Cardiac muscle cell (in vitro differentiated cells and primary cell): ENCODE measurements at regions not wholly inside any gene's neighbourhood (a gene's known extent, or its start where the extent isn't known, plus 50 kb on each side); places are given as distances from the start of the nearest gene placed in this dataset.

Experiments used
- DNase-seq, 2 donors: peaks; one replicate each; pipeline versions ENCODE4 v3.0.0 to v3.0.0-alpha.2; 2010 to 2017; ENCODE audit warnings: low read depth in 1 of 2, low spot score in 1 of 2
- H3K27ac ChIP-seq: fragments of 200-600 bp; sonication (generic); 2 replicates; pipeline ENCODE4 v1.5.1; 2016
- H3K27me3 ChIP-seq: fragments of 200-600 bp; sonication (generic); 2 replicates; pipeline ENCODE4 v1.6.0; 2016; ENCODE audit warnings: control low read depth
- H3K36me3 ChIP-seq: fragments of 200-600 bp; sonication (generic); 2 replicates; pipeline ENCODE4 v1.5.1; 2016; ENCODE audit warnings: control low read depth
- H3K4me1 ChIP-seq: fragments of 200-600 bp; sonication (generic); 2 replicates; pipeline ENCODE4 v1.8.1; 2017; ENCODE audit warnings: low read depth, mild to moderate bottlenecking, mixed run types
- H3K4me3 ChIP-seq: fragments of 200-600 bp; sonication (generic); 2 replicates; pipeline ENCODE4 v1.5.1; 2016; ENCODE audit warnings: mild to moderate bottlenecking
- H3K9me3 ChIP-seq: fragments of 200-600 bp; sonication (generic); 2 replicates; pipeline ENCODE4 v1.5.1; 2017; ENCODE audit warnings: low read depth, mild to moderate bottlenecking, control low read depth
- TF ChIP-seq, protein P1 (sequence below): IDR thresholded peaks from 2 replicates; pipeline ENCODE4 v1.5.1; 2012; ENCODE audit warnings: low read depth, mild to moderate bottlenecking, low read length

DNA sequence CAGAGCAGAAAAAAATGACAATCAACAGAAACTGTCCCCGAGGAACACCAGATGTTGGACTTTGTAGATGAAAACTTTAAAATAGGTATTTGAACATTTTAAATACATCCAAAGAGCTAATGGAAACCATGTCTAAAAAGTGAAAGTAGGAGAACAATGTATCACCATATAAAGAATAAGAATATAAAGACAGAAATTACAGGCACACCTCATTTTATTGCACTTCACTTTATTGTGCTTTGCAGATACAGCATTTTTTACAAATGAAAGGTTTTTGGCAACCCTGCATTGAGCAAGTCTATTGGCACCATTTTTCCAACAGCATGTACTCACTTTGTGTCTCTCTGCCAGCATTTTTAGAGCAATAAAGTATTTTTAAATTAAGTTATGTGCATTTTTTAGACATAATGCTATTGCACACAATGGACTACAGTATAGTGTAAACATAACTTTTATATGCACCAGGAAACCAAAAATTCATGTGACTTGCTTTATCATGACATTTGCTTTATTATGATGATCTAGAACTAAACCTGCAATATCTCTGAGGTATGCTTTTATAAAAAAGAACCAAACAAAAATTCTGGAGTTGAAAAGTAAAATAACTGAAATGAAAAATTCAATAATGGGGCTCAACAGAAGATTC, 212.4 kb upstream of the CASK start:
- no peak overlapping the region for H3K27ac ChIP-seq

DNA sequence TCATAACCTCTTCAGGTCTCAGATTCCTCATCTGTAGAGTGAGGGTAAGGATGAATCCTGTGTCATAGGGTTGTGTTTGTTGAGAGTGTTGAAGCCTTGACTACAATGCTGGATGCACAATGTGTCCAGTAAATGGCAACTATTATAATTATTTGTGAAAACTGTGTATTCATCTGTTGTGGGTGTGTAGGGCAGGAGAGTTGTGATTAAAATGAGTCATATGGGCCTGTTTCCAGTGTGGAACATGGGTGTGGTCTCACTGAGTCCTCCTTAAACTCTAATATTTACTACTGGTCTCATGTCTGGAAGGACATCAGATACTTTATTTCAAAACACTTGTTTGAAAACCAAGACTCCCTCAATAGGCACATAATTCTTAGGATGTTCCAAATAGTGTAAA, 208.5 kb upstream of the CASK start:
- TF ChIP-seq, protein P1, sequence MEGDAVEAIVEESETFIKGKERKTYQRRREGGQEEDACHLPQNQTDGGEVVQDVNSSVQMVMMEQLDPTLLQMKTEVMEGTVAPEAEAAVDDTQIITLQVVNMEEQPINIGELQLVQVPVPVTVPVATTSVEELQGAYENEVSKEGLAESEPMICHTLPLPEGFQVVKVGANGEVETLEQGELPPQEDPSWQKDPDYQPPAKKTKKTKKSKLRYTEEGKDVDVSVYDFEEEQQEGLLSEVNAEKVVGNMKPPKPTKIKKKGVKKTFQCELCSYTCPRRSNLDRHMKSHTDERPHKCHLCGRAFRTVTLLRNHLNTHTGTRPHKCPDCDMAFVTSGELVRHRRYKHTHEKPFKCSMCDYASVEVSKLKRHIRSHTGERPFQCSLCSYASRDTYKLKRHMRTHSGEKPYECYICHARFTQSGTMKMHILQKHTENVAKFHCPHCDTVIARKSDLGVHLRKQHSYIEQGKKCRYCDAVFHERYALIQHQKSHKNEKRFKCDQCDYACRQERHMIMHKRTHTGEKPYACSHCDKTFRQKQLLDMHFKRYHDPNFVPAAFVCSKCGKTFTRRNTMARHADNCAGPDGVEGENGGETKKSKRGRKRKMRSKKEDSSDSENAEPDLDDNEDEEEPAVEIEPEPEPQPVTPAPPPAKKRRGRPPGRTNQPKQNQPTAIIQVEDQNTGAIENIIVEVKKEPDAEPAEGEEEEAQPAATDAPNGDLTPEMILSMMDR: no peak
- Histone ChIP-seq H3K27ac (no peak overlapping the region), H3K4me1 (no peaks in the 10 kb centered on the region), H3K36me3 (no peaks in the 10 kb centered on the region), H3K4me3 (no peak overlapping the region), H3K27me3 (no peaks in the 10 kb centered on the region), H3K9me3 (no peaks in the 10 kb centered on the region)
- no peak for DNase-seq

More for the DNA sequence above, 212.4 kb upstream of the CASK start:
- Histone ChIP-seq H3K4me1 (no peaks in the 10 kb centered on the region), H3K27me3 (no peaks in the 10 kb centered on the region), H3K9me3 (no peaks in the 10 kb centered on the region), H3K36me3 (no peaks in the 10 kb centered on the region), H3K4me3 (no peak overlapping the region)
- DNase-seq: no peak
- TF ChIP-seq, protein P1: no peak

DNA sequence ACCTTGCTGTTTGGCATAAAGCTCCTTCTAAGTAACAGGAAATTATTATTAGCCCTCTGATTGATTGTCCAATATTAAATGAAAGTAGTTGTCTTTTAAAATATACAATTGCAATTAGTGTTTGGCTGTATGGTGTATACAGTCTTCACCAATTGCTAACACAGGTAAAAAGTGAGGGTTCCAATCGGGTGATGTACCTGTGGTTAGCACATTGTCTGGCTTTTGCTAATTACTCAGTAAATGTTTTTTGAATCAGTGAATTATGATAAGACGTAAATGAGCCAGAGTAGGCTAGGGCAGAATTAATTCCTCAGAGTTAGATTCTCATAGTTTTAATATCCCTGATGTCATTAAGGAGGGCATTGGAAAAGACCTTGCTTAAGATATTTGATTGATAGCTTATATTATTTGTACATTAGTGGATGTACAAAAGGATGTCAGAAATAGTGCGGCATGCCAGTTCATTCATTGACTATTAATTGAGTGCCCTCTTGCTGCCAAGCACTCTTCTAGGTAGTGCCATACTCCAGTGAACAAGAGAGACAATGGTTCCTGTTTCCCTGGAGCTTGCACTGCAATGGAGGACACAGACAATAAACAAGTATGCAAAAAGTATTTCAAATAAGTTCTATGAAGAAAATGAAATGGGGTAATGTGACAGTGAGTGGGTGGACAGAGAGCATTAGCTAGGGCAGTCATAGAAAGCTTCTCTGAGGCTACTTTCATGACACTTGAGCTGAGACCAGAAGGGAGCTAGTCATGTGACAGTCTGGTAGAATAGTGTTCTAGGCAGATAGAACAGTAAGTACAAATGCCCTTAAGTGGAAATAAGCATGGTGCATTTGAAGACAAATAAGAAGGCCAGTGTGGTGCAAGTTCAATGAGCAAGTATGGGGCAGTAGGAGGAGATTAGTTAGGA, 205.9 kb upstream of the CASK start:
- no peaks in the 10 kb centered on the region for H3K36me3 ChIP-seq
- H3K4me1 ChIP-seq: no peaks in the 10 kb centered on the region
- TF ChIP-seq, protein P1: no peak
- H3K9me3 ChIP-seq: no peaks in the 10 kb centered on the region
- no peak overlapping the region for H3K27ac ChIP-seq
- no peak overlapping the region for H3K4me3 ChIP-seq
- no peak for DNase-seq
- H3K27me3 ChIP-seq: no peaks in the 10 kb centered on the region

DNA sequence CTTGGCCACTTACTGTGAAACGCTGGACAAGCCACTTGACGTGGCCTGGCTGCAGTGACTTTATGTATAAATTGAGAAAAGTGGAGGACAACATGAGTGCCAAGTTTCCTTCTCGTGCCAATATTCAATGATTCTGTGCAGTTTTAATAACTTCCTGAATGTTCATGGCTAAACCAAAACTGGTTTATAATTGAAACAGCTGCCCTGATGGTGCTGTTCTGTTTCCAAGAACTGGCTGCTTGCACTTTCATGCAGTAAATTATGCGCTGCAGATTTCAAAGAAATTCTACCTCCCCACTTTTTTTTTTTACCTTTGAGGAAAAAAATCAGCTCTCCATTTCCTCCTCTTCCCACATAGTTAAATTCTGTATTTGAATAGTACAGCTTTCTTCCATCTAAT, 205.2 kb upstream of the CASK start:
- H3K4me1 ChIP-seq: no peaks in the 10 kb centered on the region
- TF ChIP-seq, protein P1: no peak
- H3K4me3 ChIP-seq: no peak overlapping the region
- H3K9me3 ChIP-seq: no peaks in the 10 kb centered on the region
- no peaks in the 10 kb centered on the region for H3K27me3 ChIP-seq
- DNase-seq: no peak
- H3K27ac ChIP-seq: no peak overlapping the region
- no peaks in the 10 kb centered on the region for H3K36me3 ChIP-seq

DNA sequence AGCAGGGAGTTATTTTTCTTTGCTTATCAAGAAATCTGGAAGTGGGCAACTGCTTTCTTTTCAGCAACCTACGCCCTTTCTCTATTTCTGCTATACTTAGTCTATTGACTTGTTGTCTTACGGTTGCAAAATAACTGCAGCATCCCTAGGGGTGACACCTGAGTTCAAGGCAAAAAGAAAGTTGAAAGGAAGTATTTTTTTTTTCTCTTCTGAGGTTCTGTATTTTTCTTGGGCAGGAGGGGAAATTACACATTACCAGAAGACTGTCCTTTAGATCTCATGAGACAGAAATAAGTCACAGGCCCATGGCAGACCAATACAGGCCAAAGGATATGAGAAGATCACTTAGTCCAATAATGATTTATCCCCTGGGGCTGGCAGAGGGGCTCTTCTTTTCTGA, 204.7 kb upstream of the CASK start:
- Histone ChIP-seq H3K4me1 (no peaks in the 10 kb centered on the region), H3K9me3 (no peaks in the 10 kb centered on the region), H3K4me3 (no peak overlapping the region), H3K27me3 (no peaks in the 10 kb centered on the region), H3K27ac (no peak overlapping the region), H3K36me3 (no peaks in the 10 kb centered on the region)
- TF ChIP-seq, protein P1: no peak
- DNase-seq: no peak
